ENCODE measurements at regions not wholly inside any gene's neighbourhood (a gene's known extent, or its start where the extent isn't known, plus 50 kb on each side); places are given as distances from the start of the nearest gene placed in this dataset.
"Not testable (repeated sequence)": the region's sequence is repeated elsewhere in the genome, so short reads cannot be mapped to it uniquely, and the experiment has no call there.

GRCh38 chr13:54709546-54709945 lies 1680.9 kb downstream of the OLFM4 start:
- Histone ChIP-seq H2BK120ac (ENCODE audit: insufficient read depth, low read length, poor library complexity) (no peak overlapping the region), H4K8ac (ENCODE audit: low read depth, low read length) (no peak overlapping the region), H4K91ac (ENCODE audit: low read depth, low read length) (no peak overlapping the region), H3K79me1 (ENCODE audit: low read length) (no peaks in the 10 kb centered on the region), H3K27me3 (ENCODE audit: insufficient read depth, low read length) (no peaks in the 10 kb centered on the region), H2BK12ac (ENCODE audit: low read length) (no peak overlapping the region), H3K4ac (ENCODE audit: low read depth, low read length) (no peak overlapping the region), H3K14ac (ENCODE audit: low read length) (no peak overlapping the region), H3K9me3 (ENCODE audit: insufficient read depth, low read depth, low read length) (no peaks in the 10 kb centered on the region), H2AK5ac (ENCODE audit: low read length) (no peak overlapping the region), H4K12ac (ENCODE audit: low read depth, low read length) (no peak overlapping the region), H3K4me2 (ENCODE audit: low read length) (no peak overlapping the region), H2BK5ac (ENCODE audit: low read depth, low read length, poor library complexity) (no peak overlapping the region), H3K4me1 (ENCODE audit: control insufficient read depth in 1 of 2, insufficient read depth in 2 of 2, low read length in 2 of 2) (peaks cover 6% of the 10 kb centered on the region in 2 experiments), H3K23ac (ENCODE audit: low read length) (no peak overlapping the region), H2AFZ (ENCODE audit: insufficient read depth, low read length, poor library complexity) (no peak overlapping the region), H3K9ac (ENCODE audit: low read length) (no peak overlapping the region), H3K27ac (ENCODE audit: low read depth, low read length) (no peak overlapping the region), H3K36me3 (ENCODE audit: control insufficient read depth in 1 of 2, insufficient read depth in 2 of 2, low read length in 2 of 2) (no peaks in the 10 kb centered on the region), H3K18ac (ENCODE audit: low read length) (no peak overlapping the region), H3K79me2 (ENCODE audit: control insufficient read depth, insufficient read depth, low read length, poor library complexity) (no peaks in the 10 kb centered on the region), H3K4me3 (ENCODE audit: low read depth, low read length) (no peak overlapping the region)
- no peak for DNase-seq

GRCh38 chr13:54733639-54734038 lies 1705.0 kb downstream of the OLFM4 start:
- H3K18ac ChIP-seq (ENCODE audit: low read length): no peak overlapping the region
- H2BK5ac ChIP-seq (ENCODE audit: low read depth, low read length, poor library complexity): no peak overlapping the region
- H3K79me1 ChIP-seq (ENCODE audit: low read length): no peaks in the 10 kb centered on the region
- no peaks in the 10 kb centered on the region for H3K9me3 ChIP-seq (ENCODE audit: insufficient read depth, low read depth, low read length)
- no peak overlapping the region for H3K4me2 ChIP-seq (ENCODE audit: low read length)
- no peak overlapping the region for H3K9ac ChIP-seq (ENCODE audit: low read length)
- H3K79me2 ChIP-seq (ENCODE audit: control insufficient read depth, insufficient read depth, low read length, poor library complexity): no peaks in the 10 kb centered on the region
- no peaks in the 10 kb centered on the region for H3K36me3 ChIP-seq (ENCODE audit: control insufficient read depth in 1 of 2, insufficient read depth in 2 of 2, low read length in 2 of 2)
- no peak overlapping the region for H3K4ac ChIP-seq (ENCODE audit: low read depth, low read length)
- H3K27ac ChIP-seq (ENCODE audit: low read depth, low read length): no peak overlapping the region
- no peak overlapping the region for H3K23ac ChIP-seq (ENCODE audit: low read length)
- H3K14ac ChIP-seq (ENCODE audit: low read length): no peak overlapping the region
- no peak overlapping the region for H3K4me3 ChIP-seq (ENCODE audit: low read depth, low read length)
- H2BK120ac ChIP-seq (ENCODE audit: insufficient read depth, low read length, poor library complexity): no peak overlapping the region
- no peak overlapping the region for H2BK12ac ChIP-seq (ENCODE audit: low read length)
- WGBS (ENCODE audit: extremely low coverage, insufficient coverage, insufficient read length): no CpG with 5 or more reads among the region's 5 CpGs
- no peak overlapping the region for H4K8ac ChIP-seq (ENCODE audit: low read depth, low read length)
- no peak overlapping the region for H2AK5ac ChIP-seq (ENCODE audit: low read length)
- H4K91ac ChIP-seq (ENCODE audit: low read depth, low read length): no peak overlapping the region
- H4K12ac ChIP-seq (ENCODE audit: low read depth, low read length): no peak overlapping the region
- H3K27me3 ChIP-seq (ENCODE audit: insufficient read depth, low read length): no peaks in the 10 kb centered on the region
- H3K4me1 ChIP-seq (ENCODE audit: control insufficient read depth in 1 of 2, insufficient read depth in 2 of 2, low read length in 2 of 2): no peaks in the 10 kb centered on the region
- peak in 1 of 2 donors; percentile 4 for DNase-seq
- H2AFZ ChIP-seq (ENCODE audit: insufficient read depth, low read length, poor library complexity): no peak overlapping the region

- not testable (repeated sequence) for H3K4me2 ChIP-seq (ENCODE audit: low read length); H3K79me1 ChIP-seq (ENCODE audit: low read length); H3K27me3 ChIP-seq (ENCODE audit: insufficient read depth, low read length); H2AFZ ChIP-seq (ENCODE audit: insufficient read depth, low read length, poor library complexity); H4K91ac ChIP-seq (ENCODE audit: low read depth, low read length); H3K36me3 ChIP-seq (ENCODE audit: control insufficient read depth in 1 of 2, insufficient read depth in 2 of 2, low read length in 2 of 2); H2BK120ac ChIP-seq (ENCODE audit: insufficient read depth, low read length, poor library complexity); H4K12ac ChIP-seq (ENCODE audit: low read depth, low read length); H2AK5ac ChIP-seq (ENCODE audit: low read length); H2BK12ac ChIP-seq (ENCODE audit: low read length); H3K4me1 ChIP-seq (ENCODE audit: control insufficient read depth in 1 of 2, insufficient read depth in 2 of 2, low read length in 2 of 2); H3K23ac ChIP-seq (ENCODE audit: low read length); H3K14ac ChIP-seq (ENCODE audit: low read length); H2BK5ac ChIP-seq (ENCODE audit: low read depth, low read length, poor library complexity); H3K4me3 ChIP-seq (ENCODE audit: low read depth, low read length); H3K9me3 ChIP-seq (ENCODE audit: insufficient read depth, low read depth, low read length); H3K4ac ChIP-seq (ENCODE audit: low read depth, low read length); H4K8ac ChIP-seq (ENCODE audit: low read depth, low read length); H3K27ac ChIP-seq (ENCODE audit: low read depth, low read length); DNase-seq; H3K79me2 ChIP-seq (ENCODE audit: control insufficient read depth, insufficient read depth, low read length, poor library complexity); H3K18ac ChIP-seq (ENCODE audit: low read length); H3K9ac ChIP-seq (ENCODE audit: low read length)
- whole genome bisulfite sequencing (ENCODE audit: extremely low coverage, insufficient coverage, insufficient read length): no CpG with 5 or more reads among the region's 21 CpGs
Measured at GRCh38 chr13:54737211-54737610, 1708.6 kb downstream of the OLFM4 start.

GRCh38 chr13:54742984-54743383 lies 1714.4 kb downstream of the OLFM4 start:
- Histone ChIP-seq H3K14ac (ENCODE audit: low read length) (no peak overlapping the region), H3K4me1 (ENCODE audit: control insufficient read depth in 1 of 2, insufficient read depth in 2 of 2, low read length in 2 of 2) (no peaks in the 10 kb centered on the region), H4K12ac (ENCODE audit: low read depth, low read length) (no peak overlapping the region), H3K27me3 (ENCODE audit: insufficient read depth, low read length) (no peaks in the 10 kb centered on the region), H3K23ac (ENCODE audit: low read length) (no peak overlapping the region), H4K8ac (ENCODE audit: low read depth, low read length) (no peak overlapping the region), H3K4ac (ENCODE audit: low read depth, low read length) (no peak overlapping the region), H3K9me3 (ENCODE audit: insufficient read depth, low read depth, low read length) (no peaks in the 10 kb centered on the region), H3K27ac (ENCODE audit: low read depth, low read length) (no peak overlapping the region), H3K18ac (ENCODE audit: low read length) (no peak overlapping the region), H2BK5ac (ENCODE audit: low read depth, low read length, poor library complexity) (no peak overlapping the region), H2AK5ac (ENCODE audit: low read length) (no peak overlapping the region), H2BK120ac (ENCODE audit: insufficient read depth, low read length, poor library complexity) (no peak overlapping the region), H3K36me3 (ENCODE audit: control insufficient read depth in 1 of 2, insufficient read depth in 2 of 2, low read length in 2 of 2) (no peaks in the 10 kb centered on the region), H2BK12ac (ENCODE audit: low read length) (no peak overlapping the region), H3K79me1 (ENCODE audit: low read length) (no peaks in the 10 kb centered on the region), H3K9ac (ENCODE audit: low read length) (no peak overlapping the region), H3K4me3 (ENCODE audit: low read depth, low read length) (no peak overlapping the region), H2AFZ (ENCODE audit: insufficient read depth, low read length, poor library complexity) (no peak overlapping the region), H3K79me2 (ENCODE audit: control insufficient read depth, insufficient read depth, low read length, poor library complexity) (no peaks in the 10 kb centered on the region), H4K91ac (ENCODE audit: low read depth, low read length) (no peak overlapping the region), H3K4me2 (ENCODE audit: low read length) (no peak overlapping the region)
- no peak for DNase-seq

GRCh38 chr13:54744747-54745146 lies 1716.1 kb downstream of the OLFM4 start:
- Histone ChIP-seq H3K14ac (ENCODE audit: low read length) (no peak overlapping the region), H4K12ac (ENCODE audit: low read depth, low read length) (no peak overlapping the region), H3K4me1 (ENCODE audit: control insufficient read depth in 1 of 2, insufficient read depth in 2 of 2, low read length in 2 of 2) (no peaks in the 10 kb centered on the region), H2BK120ac (ENCODE audit: insufficient read depth, low read length, poor library complexity) (no peak overlapping the region), H2BK5ac (ENCODE audit: low read depth, low read length, poor library complexity) (no peak overlapping the region), H2AFZ (ENCODE audit: insufficient read depth, low read length, poor library complexity) (no peak overlapping the region), H4K91ac (ENCODE audit: low read depth, low read length) (no peak overlapping the region), H3K4ac (ENCODE audit: low read depth, low read length) (no peak overlapping the region), H3K79me1 (ENCODE audit: low read length) (no peaks in the 10 kb centered on the region), H3K9me3 (ENCODE audit: insufficient read depth, low read depth, low read length) (no peaks in the 10 kb centered on the region), H3K18ac (ENCODE audit: low read length) (no peak overlapping the region), H3K27me3 (ENCODE audit: insufficient read depth, low read length) (no peaks in the 10 kb centered on the region), H3K79me2 (ENCODE audit: control insufficient read depth, insufficient read depth, low read length, poor library complexity) (no peaks in the 10 kb centered on the region), H3K23ac (ENCODE audit: low read length) (no peak overlapping the region), H3K4me2 (ENCODE audit: low read length) (no peak overlapping the region), H3K27ac (ENCODE audit: low read depth, low read length) (no peak overlapping the region), H2AK5ac (ENCODE audit: low read length) (no peak overlapping the region), H2BK12ac (ENCODE audit: low read length) (no peak overlapping the region), H3K36me3 (ENCODE audit: control insufficient read depth in 1 of 2, insufficient read depth in 2 of 2, low read length in 2 of 2) (no peaks in the 10 kb centered on the region), H3K4me3 (ENCODE audit: low read depth, low read length) (no peak overlapping the region), H4K8ac (ENCODE audit: low read depth, low read length) (no peak overlapping the region), H3K9ac (ENCODE audit: low read length) (no peak overlapping the region)
- DNase-seq: no peak
